Omental fat pad (tissue), 3 donors: ENCODE measurements at regions not wholly inside any gene's neighbourhood (a gene's known extent, or its start where the extent isn't known, plus 50 kb on each side); places are given as distances from the start of the nearest gene placed in this dataset.

Experiments used
- ATAC-seq: fragments of 150-250 bp; one replicate; pipeline ENCODE4 v1.9.1; 2016; ENCODE audit warnings: mild to moderate bottlenecking, moderate library complexity; ENCODE audit not compliant: low FRiP score
- DNase-seq: peaks from one replicate; pipeline ENCODE4 v3.0.0-alpha.2; 2019; ENCODE audit warnings: low spot score
- CTCF ChIP-seq, 3 donors: fragments of 450-650 bp; IDR thresholded peaks; one replicate each; pipeline ENCODE4 v1.5.1; 2016 to 2017; ENCODE audit warnings: antibody characterized with exemption in 3 of 3, mild to moderate bottlenecking in 3 of 3, moderate library complexity in 2 of 3

GRCh38 chr17:33352526-33352925, 59.4 kb upstream of the ASIC2 start:
- no peak for TF ChIP-seq CTCF (IDR thresholded peaks at IDR 0.05)
- ATAC-seq (no peak), DNase-seq (no peak)

DNA sequence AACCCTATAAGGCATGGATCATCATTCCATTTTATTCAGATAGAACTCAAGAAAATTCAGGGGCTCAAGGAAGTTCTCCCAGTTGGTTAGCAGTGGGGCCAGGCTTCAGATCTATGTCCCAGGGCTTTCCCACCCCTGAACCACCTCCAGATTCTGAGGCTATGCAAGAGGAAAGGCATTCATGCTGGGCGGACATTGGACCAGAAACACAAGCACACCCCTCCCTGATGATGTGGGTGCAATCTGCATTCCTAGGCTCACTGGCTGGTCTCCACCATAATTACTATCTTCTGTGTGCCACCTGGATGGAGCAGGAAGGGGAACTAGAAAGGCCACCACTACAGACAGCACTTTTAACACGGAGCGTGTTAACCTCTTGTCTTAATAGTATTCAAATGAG, 63.2 kb upstream of the ASIC2 start:
- ATAC-seq, result no peak
- no peak for TF ChIP-seq CTCF (IDR thresholded peaks at IDR 0.05)
- DNase-seq, result no peak

DNA sequence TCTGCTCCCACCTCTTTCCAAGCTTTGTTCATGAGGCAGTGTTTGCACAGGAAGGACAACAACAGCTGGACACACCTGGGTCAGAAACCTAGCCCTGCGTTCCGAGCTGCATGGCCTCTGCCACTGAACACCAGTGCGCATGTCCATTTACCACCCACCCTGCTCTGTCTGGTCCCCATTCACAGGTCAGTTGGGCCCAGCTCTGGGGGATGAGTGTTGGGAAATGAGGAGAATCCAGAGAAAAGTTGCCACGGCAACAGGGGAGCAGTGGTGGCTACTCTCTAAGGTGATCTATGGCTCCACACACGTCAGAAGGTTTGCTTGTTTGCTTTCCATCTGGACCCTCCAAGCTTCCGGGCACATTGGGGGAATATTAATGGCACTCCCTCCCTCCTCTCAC, 70.4 kb upstream of the ASIC2 start:
- TF ChIP-seq CTCF (IDR thresholded peaks at IDR 0.05), result no peak
- DNase-seq, result no peak
- no peak for ATAC-seq

DNA sequence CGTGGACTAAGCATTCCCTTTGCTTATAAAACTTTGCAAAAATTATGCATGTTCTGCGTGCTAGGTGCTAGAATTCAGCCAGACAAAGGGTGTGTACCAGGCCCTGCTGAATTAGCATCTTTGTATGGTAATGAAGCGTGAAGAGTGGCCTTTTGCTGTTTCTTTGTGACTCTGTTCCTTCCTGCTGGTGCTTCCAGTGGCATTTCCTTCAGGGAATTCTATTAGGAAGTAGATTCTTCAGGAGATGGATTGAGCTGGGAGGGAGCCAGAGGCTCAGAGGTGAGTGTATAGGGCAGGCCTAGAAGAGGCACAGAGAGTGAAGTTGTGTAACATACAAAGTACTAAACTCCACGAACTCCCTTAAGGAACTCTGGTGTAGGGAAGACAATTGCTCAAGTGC, 73.9 kb upstream of the ASIC2 start:
- DNase-seq (no peak), ATAC-seq (no peak)
- TF ChIP-seq CTCF (IDR thresholded peaks at IDR 0.05), result no peak

GRCh38 chr17:33369149-33369548, 76.1 kb upstream of the ASIC2 start:
- DNase-seq (no peak), ATAC-seq (no peak)
- no peak for TF ChIP-seq CTCF (IDR thresholded peaks at IDR 0.05)

GRCh38 chr17:33369876-33370275, 76.8 kb upstream of the ASIC2 start:
- TF ChIP-seq CTCF (IDR thresholded peaks at IDR 0.05), result no peak
- no peak for ATAC-seq
- DNase-seq, result no peak

DNA sequence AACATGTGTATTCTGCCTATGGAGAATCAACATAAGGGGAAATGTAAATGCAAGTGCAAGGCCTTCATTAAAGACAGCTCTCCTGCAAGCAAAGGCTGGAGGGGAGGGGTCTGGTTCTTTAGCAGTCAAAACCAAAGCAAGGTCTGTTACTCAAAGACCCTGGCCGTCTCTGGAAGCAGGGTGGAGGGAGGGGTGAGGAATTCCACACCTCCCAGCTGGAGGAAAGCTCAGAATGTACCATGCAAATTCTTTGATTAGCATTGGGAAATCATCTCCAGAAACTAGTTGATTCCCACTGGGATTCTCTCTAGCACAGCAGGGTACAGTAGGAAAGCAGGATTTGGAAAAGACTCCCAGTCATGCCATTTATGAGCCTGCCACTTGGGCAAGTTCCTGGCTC, 77.3 kb upstream of the ASIC2 start:
- DNase-seq, result no peak
- TF ChIP-seq CTCF (IDR thresholded peaks at IDR 0.05), result no peak
- ATAC-seq, result no peak
